GM23338 (cell line): ENCODE measurements at regions not wholly inside any gene's neighbourhood (a gene's known extent, or its start where the extent isn't known, plus 50 kb on each side); places are given as distances from the start of the nearest gene placed in this dataset.

Source experiments
- ATAC-seq: fragments of 200-7000 bp; cut with Tn5 transposase; 3 replicates; pipeline ENCODE4 v1.9.1; 2020
- DNase-seq: peaks from one replicate; pipeline ENCODE4 v3.0.0-alpha.2; 2015; ENCODE audit warnings: low spot score
- H2AFZ ChIP-seq: fragments of 200-600 bp; sonication (generic); 2 replicates; pipeline ENCODE4 v1.8.0; 2016; ENCODE audit warnings: antibody characterized with exemption, mild to moderate bottlenecking, moderate library complexity
- H3F3A ChIP-seq: fragments of 200-600 bp; sonication (generic); replicated peaks from 2 replicates; pipeline ENCODE4 v1.8.0; 2017; ENCODE audit warnings: antibody characterized with exemption, mixed run types, low read depth
- H3K27ac ChIP-seq: fragments of 200-600 bp; sonication (generic); 2 replicates; pipeline ENCODE4 v1.6.1; 2016; ENCODE audit warnings: low read depth
- H3K27me3 ChIP-seq: fragments of 200-600 bp; sonication (generic); 2 replicates; pipeline ENCODE4 v1.8.0; 2016; ENCODE audit warnings: mild to moderate bottlenecking, mixed run types, moderate library complexity; ENCODE audit not compliant: insufficient read depth
- H3K36me3 ChIP-seq: fragments of 200-600 bp; sonication (generic); 2 replicates; pipeline ENCODE4 v1.8.0; 2016; ENCODE audit warnings: mild to moderate bottlenecking; ENCODE audit not compliant: insufficient read depth
- H3K4me1 ChIP-seq: fragments of 200-600 bp; sonication (generic); 2 replicates; pipeline ENCODE4 v1.8.0; 2016; ENCODE audit warnings: mild to moderate bottlenecking, moderate library complexity; ENCODE audit not compliant: insufficient read depth
- H3K4me2 ChIP-seq: fragments of 200-600 bp; sonication (generic); 2 replicates; pipeline ENCODE4 v1.7.1; 2017; ENCODE audit warnings: mixed run types
- H3K4me3 ChIP-seq: fragments of 200-600 bp; sonication (generic); 2 replicates; pipeline ENCODE4 v1.6.1; 2016; ENCODE audit warnings: mixed run types
- H3K79me2 ChIP-seq: fragments of 200-600 bp; sonication (generic); replicated peaks from 2 replicates; pipeline ENCODE4 v1.8.0; 2017; ENCODE audit warnings: mild to moderate bottlenecking; ENCODE audit not compliant: insufficient read depth
- H3K9me2 ChIP-seq: fragments of 200-600 bp; sonication (generic); 2 replicates; pipeline ENCODE4 v1.8.0; 2017; ENCODE audit not compliant: insufficient read depth
- H4K20me1 ChIP-seq: fragments of 200-600 bp; sonication (generic); replicated peaks from 2 replicates; pipeline ENCODE4 v1.8.0; 2017; ENCODE audit warnings: mild to moderate bottlenecking; ENCODE audit not compliant: insufficient read depth
- H3K27ac Mint-ChIP-seq: 2 replicates; pipeline ENCODE4 v1.8.0; 2020; ENCODE audit warnings: inconsistent platforms, mild to moderate bottlenecking, moderate library complexity, mixed read lengths
- H3K27me3 Mint-ChIP-seq: 3 replicates; pipeline ENCODE4 v1.8.0; 2022; ENCODE audit warnings: low read depth, mild to moderate bottlenecking, moderate library complexity, mixed read lengths, inconsistent platforms; ENCODE audit not compliant: insufficient read depth, poor library complexity
- H3K36me3 Mint-ChIP-seq: 3 replicates; pipeline ENCODE4 v1.8.0; 2021; ENCODE audit warnings: low read depth, mild to moderate bottlenecking, inconsistent platforms, moderate library complexity, mixed read lengths
- H3K4me1 Mint-ChIP-seq: 3 replicates; pipeline ENCODE4 v1.8.0; 2020; ENCODE audit warnings: mild to moderate bottlenecking, inconsistent platforms, mixed read lengths
- H3K4me3 Mint-ChIP-seq: 3 replicates; pipeline ENCODE4 v1.8.0; 2021; ENCODE audit warnings: moderate library complexity, mild to moderate bottlenecking, inconsistent platforms, mixed read lengths
- H3K9me3 Mint-ChIP-seq: 3 replicates; pipeline ENCODE4 v1.8.0; 2020; ENCODE audit warnings: moderate library complexity, mild to moderate bottlenecking, inconsistent platforms, mixed read lengths
- CREB1 ChIP-seq: fragments of 250-450 bp; sonication (Bioruptor Pico); IDR thresholded peaks from 2 replicates; pipeline ENCODE4 v1.5.0; 2020; ENCODE audit warnings: low read depth, mild to moderate bottlenecking, moderate library complexity
- CTCF ChIP-seq, 2 experiments: fragments of 200-600 bp in 1 of 2; sonication (generic) in 1 of 2; conservative IDR thresholded peaks; 2 replicates each; pipeline versions ENCODE4 v1.5.1 to v1.6.1; 2016 to 2017; ENCODE audit warnings: antibody characterized with exemption in 2 of 2, low read depth in 2 of 2, mild to moderate bottlenecking in 2 of 2, moderate library complexity in 1 of 2
- ETS1 ChIP-seq: IDR thresholded peaks from 2 replicates; pipeline ENCODE4 v1.6.1; 2016; ENCODE audit warnings: antibody characterized with exemption
- EZH2 ChIP-seq: fragments of 200-600 bp; sonication (generic); IDR thresholded peaks from one replicate; pipeline ENCODE4 v1.8.0; 2017; ENCODE audit warnings: antibody characterized with exemption, mild to moderate bottlenecking, low read depth; ENCODE audit not compliant: unreplicated experiment
- EZH2phosphoT487 ChIP-seq: fragments of 200-600 bp; sonication (generic); IDR thresholded peaks from one replicate; pipeline ENCODE4 v1.8.1; 2018; ENCODE audit warnings: antibody characterized with exemption; ENCODE audit not compliant: unreplicated experiment
- JUNB ChIP-seq: IDR thresholded peaks from one replicate; pipeline ENCODE4 v1.6.1; 2016; ENCODE audit warnings: antibody characterized with exemption; ENCODE audit not compliant: unreplicated experiment
- NANOG ChIP-seq: IDR thresholded peaks from 2 replicates; pipeline ENCODE4 v1.6.1; 2016; ENCODE audit warnings: antibody characterized with exemption, borderline replicate concordance
- POLR2AphosphoS5 ChIP-seq: IDR thresholded peaks from 2 replicates; pipeline ENCODE4 v1.6.1; 2016; ENCODE audit warnings: antibody characterized with exemption, low read depth
- STAT1 ChIP-seq: IDR thresholded peaks from one replicate; pipeline ENCODE4 v1.6.1; 2016; ENCODE audit warnings: antibody characterized with exemption; ENCODE audit not compliant: unreplicated experiment
- ZNF114 ChIP-seq: fragments of 250-450 bp; sonication (Bioruptor Pico); IDR thresholded peaks from 2 replicates; pipeline ENCODE4 v1.5.0; 2020; ENCODE audit warnings: mild to moderate bottlenecking, moderate library complexity
- ZNF331 ChIP-seq: fragments of 250-450 bp; sonication (Bioruptor Pico); IDR thresholded peaks from 2 replicates; pipeline ENCODE4 v1.5.0; 2020; ENCODE audit warnings: low read depth, mild to moderate bottlenecking, moderate library complexity
- TF ChIP-seq, protein P1 (sequence below): fragments of 250-450 bp; sonication (Bioruptor Pico); IDR thresholded peaks from 2 replicates; pipeline ENCODE4 v1.5.0; 2020; ENCODE audit warnings: mild to moderate bottlenecking, moderate library complexity
- TF ChIP-seq, protein P2 (sequence below): IDR thresholded peaks from one replicate; pipeline ENCODE4 v1.6.1; 2018; ENCODE audit warnings: antibody characterized with exemption; ENCODE audit not compliant: unreplicated experiment

DNA sequence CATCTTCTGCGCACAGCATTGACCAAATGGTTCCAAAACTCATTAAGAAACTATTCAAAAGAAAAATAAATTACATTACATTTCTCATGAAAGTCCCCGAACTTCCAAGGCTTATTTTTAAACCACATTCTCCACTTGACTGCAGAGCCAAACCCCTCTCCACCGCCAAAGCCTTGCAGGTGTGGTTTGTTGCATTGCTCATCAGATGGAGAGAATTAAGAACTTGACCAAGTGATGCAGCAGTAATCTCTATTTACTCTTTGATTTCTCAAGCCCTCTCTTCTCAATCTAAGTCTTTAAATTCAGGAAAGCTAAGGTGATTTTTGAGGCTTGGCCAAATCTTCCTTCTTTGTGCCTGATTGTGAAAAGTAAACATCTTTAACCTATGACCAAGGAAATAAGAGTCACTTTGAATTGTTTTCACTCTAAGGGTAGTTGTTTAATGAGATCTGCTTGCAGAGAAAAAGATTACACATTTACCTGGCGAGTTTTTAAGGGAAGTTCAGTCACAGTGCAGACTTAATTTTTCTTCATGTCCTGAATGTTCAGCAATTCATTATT is 290.5 kb upstream of the ITGA1 start:
- H3K36me3 Mint-ChIP-seq, result no peaks in the 10 kb centered on the region
- Histone ChIP-seq H3K36me3 (no peaks in the 10 kb centered on the region), H3K79me2 (no peaks in the 10 kb centered on the region), H2AFZ (peak overlapping the region; percentile 12; the same call in 1 of the 2 replicates), H3K9me2 (no peaks in the 10 kb centered on the region; the same call in 1 of the 2 replicates), H4K20me1 (no peaks in the 10 kb centered on the region), H3K4me3 (no peak overlapping the region), H3K27ac (no peak overlapping the region), H3K27me3 (no peaks in the 10 kb centered on the region), H3K4me2 (no peak overlapping the region), H3K4me1 (no peaks in the 10 kb centered on the region), H3F3A (no peaks in the 10 kb centered on the region)
- no peak overlapping the region for H3K27ac Mint-ChIP-seq
- peaks cover 3% of the 10 kb centered on the region; the same call in 1 of the 3 replicates for H3K9me3 Mint-ChIP-seq
- TF ChIP-seq, protein P1, sequence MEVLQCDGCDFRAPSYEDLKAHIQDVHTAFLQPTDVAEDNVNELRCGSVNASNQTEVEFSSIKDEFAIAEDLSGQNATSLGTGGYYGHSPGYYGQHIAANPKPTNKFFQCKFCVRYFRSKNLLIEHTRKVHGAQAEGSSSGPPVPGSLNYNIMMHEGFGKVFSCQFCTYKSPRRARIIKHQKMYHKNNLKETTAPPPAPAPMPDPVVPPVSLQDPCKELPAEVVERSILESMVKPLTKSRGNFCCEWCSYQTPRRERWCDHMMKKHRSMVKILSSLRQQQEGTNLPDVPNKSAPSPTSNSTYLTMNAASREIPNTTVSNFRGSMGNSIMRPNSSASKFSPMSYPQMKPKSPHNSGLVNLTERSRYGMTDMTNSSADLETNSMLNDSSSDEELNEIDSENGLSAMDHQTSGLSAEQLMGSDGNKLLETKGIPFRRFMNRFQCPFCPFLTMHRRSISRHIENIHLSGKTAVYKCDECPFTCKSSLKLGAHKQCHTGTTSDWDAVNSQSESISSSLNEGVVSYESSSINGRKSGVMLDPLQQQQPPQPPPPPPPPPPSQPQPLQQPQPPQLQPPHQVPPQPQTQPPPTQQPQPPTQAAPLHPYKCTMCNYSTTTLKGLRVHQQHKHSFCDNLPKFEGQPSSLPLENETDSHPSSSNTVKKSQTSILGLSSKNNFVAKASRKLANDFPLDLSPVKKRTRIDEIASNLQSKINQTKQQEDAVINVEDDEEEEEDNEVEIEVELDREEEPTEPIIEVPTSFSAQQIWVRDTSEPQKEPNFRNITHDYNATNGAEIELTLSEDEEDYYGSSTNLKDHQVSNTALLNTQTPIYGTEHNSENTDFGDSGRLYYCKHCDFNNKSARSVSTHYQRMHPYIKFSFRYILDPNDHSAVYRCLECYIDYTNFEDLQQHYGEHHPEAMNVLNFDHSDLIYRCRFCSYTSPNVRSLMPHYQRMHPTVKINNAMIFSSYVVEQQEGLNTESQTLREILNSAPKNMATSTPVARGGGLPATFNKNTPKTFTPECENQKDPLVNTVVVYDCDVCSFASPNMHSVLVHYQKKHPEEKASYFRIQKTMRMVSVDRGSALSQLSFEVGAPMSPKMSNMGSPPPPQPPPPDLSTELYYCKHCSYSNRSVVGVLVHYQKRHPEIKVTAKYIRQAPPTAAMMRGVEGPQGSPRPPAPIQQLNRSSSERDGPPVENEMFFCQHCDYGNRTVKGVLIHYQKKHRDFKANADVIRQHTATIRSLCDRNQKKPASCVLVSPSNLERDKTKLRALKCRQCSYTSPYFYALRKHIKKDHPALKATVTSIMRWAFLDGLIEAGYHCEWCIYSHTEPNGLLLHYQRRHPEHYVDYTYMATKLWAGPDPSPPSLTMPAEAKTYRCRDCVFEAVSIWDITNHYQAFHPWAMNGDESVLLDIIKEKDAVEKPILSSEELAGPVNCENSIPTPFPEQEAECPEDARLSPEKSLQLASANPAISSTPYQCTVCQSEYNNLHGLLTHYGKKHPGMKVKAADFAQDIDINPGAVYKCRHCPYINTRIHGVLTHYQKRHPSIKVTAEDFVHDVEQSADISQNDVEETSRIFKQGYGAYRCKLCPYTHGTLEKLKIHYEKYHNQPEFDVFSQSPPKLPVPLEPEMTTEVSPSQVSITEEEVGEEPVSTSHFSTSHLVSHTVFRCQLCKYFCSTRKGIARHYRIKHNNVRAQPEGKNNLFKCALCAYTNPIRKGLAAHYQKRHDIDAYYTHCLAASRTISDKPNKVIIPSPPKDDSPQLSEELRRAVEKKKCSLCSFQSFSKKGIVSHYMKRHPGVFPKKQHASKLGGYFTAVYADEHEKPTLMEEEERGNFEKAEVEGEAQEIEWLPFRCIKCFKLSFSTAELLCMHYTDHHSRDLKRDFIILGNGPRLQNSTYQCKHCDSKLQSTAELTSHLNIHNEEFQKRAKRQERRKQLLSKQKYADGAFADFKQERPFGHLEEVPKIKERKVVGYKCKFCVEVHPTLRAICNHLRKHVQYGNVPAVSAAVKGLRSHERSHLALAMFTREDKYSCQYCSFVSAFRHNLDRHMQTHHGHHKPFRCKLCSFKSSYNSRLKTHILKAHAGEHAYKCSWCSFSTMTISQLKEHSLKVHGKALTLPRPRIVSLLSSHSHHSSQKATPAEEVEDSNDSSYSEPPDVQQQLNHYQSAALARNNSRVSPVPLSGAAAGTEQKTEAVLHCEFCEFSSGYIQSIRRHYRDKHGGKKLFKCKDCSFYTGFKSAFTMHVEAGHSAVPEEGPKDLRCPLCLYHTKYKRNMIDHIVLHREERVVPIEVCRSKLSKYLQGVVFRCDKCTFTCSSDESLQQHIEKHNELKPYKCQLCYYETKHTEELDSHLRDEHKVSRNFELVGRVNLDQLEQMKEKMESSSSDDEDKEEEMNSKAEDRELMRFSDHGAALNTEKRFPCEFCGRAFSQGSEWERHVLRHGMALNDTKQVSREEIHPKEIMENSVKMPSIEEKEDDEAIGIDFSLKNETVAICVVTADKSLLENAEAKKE (CRISPR knock-in tag), result no peak
- TF ChIP-seq POLR2AphosphoS5, result no peak
- no peak for TF ChIP-seq EZH2
- no peak for TF ChIP-seq ZNF114
- TF ChIP-seq STAT1, result no peak
- no peak for TF ChIP-seq JUNB
- TF ChIP-seq NANOG, result no peak
- no peak for TF ChIP-seq CREB1
- TF ChIP-seq, protein P2, sequence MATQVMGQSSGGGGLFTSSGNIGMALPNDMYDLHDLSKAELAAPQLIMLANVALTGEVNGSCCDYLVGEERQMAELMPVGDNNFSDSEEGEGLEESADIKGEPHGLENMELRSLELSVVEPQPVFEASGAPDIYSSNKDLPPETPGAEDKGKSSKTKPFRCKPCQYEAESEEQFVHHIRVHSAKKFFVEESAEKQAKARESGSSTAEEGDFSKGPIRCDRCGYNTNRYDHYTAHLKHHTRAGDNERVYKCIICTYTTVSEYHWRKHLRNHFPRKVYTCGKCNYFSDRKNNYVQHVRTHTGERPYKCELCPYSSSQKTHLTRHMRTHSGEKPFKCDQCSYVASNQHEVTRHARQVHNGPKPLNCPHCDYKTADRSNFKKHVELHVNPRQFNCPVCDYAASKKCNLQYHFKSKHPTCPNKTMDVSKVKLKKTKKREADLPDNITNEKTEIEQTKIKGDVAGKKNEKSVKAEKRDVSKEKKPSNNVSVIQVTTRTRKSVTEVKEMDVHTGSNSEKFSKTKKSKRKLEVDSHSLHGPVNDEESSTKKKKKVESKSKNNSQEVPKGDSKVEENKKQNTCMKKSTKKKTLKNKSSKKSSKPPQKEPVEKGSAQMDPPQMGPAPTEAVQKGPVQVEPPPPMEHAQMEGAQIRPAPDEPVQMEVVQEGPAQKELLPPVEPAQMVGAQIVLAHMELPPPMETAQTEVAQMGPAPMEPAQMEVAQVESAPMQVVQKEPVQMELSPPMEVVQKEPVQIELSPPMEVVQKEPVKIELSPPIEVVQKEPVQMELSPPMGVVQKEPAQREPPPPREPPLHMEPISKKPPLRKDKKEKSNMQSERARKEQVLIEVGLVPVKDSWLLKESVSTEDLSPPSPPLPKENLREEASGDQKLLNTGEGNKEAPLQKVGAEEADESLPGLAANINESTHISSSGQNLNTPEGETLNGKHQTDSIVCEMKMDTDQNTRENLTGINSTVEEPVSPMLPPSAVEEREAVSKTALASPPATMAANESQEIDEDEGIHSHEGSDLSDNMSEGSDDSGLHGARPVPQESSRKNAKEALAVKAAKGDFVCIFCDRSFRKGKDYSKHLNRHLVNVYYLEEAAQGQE, result no peak
- no peak for TF ChIP-seq EZH2phosphoT487
- TF ChIP-seq CTCF (conservative IDR thresholded peaks at IDR 0.05; ENCODE audit: low read depth in 2 of 2), result no peak
- TF ChIP-seq ETS1, result no peak
- no peak for TF ChIP-seq ZNF331 (CRISPR knock-in tag)
- no peak for DNase-seq
- H3K4me1 Mint-ChIP-seq, result no peaks in the 10 kb centered on the region
- H3K4me3 Mint-ChIP-seq, result no peak overlapping the region
- no peaks in the 10 kb centered on the region for H3K27me3 Mint-ChIP-seq
- no peak for ATAC-seq
